ENCODE measurements at regions not wholly inside any gene's neighbourhood (a gene's known extent, or its start where the extent isn't known, plus 50 kb on each side); places are given as distances from the start of the nearest gene placed in this dataset.
A peak's percentile ranks its signal among the peaks of the same experiment; 100 is the strongest.
"Not testable (repeated sequence)": the region's sequence is repeated elsewhere in the genome, so short reads cannot be mapped to it uniquely, and the experiment has no call there.

DNA sequence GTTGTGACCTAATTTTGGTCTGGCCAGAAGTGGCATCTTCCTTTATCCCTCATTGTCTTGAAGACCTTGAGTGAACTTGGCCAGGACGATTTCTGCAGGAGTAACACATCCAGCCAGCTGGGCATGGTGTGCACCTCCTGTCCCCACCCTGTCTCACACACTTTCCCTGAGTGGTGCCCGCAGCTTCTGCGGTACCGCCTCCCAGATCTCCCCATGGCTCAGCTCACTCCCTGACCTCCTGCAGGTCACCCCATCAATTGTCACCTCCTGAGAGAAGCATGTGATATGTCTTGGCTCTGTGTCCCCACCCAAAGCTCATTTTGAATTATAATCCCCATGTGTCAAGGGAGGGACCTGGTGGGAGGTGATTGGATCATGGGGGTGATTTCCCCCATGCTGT is 50.2 kb upstream of the TP53I11 start:
- Histone ChIP-seq H3K4me3 (no peak overlapping the region), H3K27ac (no peak overlapping the region)

DNA sequence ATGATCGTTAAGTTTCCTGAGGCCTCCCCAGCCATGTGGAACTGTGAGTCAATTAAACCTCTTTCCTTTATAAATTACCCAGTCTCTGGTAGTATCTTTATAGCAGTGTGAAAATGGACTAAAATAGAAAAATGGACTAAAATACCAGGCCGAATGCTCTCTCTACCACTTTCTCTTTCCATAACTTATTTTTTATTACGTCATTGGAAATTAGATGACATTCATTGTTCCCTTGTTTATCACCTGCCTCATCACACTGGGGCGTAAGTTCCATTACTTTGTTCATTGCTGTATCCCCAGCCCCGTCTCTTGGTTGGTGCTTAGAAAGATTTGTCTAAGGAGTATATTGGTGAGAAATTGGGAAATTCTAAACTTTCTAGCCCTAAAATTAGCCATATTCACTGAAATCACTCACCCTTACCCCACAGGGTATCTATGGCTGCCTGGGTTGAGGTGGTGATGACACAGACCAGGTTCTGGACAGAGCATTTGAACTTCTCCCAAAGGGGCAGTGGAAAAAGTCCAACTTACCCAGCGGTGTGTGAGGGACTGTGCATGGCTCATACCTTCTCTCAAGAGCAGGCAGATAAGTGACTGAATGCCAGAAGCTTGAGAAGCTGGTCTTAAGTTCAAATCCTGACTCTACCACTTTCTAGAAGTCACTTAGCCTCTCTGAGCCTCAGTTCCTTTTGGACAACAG is 50.9 kb upstream of the TP53I11 start:
- Histone ChIP-seq H3K27ac (no peak overlapping the region), H3K4me3 (no peak overlapping the region)

DNA sequence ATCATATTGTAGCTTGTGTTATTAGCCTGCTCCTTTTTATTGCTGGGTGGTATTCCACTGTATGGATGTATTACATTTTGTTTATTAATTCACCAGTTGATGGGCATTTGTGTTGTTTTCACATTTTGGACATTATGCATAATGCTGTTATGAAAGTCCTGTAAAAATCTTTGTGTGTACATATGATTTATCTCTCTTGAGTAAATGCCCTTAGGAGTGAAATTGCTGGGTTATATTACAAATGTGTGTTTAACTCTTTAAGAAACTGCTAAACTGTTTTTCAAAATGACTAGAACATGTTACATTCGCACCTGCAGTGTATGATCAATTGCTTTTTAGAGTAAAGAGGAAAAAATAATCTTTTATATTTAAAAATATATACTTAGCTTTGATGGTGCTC is 54.4 kb upstream of the TP53I11 start:
- no peak overlapping the region for H3K4me3 ChIP-seq
- H3K27ac ChIP-seq: no peak overlapping the region

DNA sequence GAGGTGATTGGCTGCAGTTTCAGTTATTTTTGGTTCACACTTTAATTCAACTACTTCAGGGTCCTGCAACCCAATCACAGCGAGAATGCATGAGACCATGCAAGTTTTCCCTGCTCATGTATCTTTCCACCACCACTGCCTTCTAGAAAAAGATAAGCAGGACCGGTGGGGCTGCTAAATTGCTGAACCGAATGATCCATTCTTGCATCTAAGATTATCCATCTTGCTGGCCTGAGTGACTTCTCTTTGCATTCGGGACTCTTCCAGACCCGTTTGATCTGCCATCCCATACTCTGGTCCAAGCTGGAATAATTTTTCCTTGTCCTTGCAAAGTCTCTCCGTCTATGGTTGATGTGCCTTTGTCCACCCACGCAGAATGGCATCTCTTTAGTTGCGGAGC is 56.3 kb upstream of the TP53I11 start:
- H3K4me3 ChIP-seq: no peak overlapping the region
- no peak overlapping the region for H3K27ac ChIP-seq

DNA sequence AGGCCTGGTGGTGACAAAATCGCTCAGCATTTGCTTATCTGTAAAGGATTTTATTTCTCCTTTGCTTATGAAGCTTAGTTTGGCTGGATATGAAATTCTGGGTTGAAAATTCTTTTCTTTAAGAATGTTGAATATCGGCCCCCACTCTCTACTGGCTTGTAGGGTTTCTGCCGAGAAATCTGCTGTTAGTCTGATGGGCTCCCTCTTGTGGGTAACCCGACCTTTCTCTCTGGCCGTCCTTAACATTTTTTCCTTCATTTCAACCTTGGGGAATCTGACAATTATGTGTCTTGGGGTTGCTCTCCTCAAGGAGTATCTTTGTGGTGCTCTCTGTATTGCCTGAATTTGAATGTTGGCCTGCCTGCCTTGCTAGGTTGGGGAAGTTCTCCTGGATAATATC is 65.3 kb upstream of the TP53I11 start:
- H3K4me3 ChIP-seq: not testable (repeated sequence)

DNA sequence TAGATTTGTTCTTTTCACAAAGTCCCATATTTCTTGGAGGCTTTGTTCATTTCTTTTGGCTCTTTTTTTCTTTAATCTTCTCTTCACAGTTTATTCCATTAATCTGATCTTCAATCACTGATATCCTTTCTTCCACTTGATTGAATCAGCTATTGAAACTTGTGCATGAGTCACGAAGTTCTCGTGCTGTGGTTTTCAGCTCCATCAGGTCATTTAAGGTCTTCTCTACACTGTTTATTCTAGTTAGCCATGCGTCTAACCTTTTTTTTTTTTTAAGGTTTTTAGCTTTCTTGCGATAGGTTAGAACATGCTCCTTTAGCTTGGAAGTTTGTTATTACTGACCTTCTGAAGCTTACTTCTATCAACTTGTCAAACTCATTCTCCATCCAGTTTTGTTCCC is 65.8 kb upstream of the TP53I11 start:
- H3K27ac ChIP-seq: not testable (repeated sequence)

More for the DNA sequence above, 65.3 kb upstream of the TP53I11 start:
- not testable (repeated sequence) for H3K27ac ChIP-seq

DNA sequence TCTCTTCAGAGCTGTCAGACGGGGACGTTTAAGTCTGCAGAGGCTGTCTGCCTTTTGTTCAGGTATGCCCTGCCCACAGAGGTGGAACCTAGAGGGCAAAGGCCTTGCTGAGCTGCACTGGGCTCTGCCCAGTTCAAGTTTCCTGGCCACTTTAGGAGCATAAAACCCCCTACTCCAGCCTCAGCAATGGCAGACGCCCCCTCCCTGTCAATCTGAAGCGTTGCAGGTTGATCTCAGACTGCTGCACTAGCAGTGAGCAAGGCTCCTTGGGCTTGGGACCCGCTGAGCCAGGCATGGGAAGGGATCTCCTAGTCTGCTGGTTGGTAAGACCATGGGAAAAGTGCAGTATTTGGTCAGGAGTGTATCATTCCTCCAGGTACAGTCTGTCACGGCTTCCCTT is 66.6 kb upstream of the TP53I11 start:
- no peak overlapping the region for H3K4me3 ChIP-seq
- H3K27ac ChIP-seq: no peak overlapping the region

More for the DNA sequence above, 65.8 kb upstream of the TP53I11 start:
- H3K4me3 ChIP-seq: not testable (repeated sequence)

DNA sequence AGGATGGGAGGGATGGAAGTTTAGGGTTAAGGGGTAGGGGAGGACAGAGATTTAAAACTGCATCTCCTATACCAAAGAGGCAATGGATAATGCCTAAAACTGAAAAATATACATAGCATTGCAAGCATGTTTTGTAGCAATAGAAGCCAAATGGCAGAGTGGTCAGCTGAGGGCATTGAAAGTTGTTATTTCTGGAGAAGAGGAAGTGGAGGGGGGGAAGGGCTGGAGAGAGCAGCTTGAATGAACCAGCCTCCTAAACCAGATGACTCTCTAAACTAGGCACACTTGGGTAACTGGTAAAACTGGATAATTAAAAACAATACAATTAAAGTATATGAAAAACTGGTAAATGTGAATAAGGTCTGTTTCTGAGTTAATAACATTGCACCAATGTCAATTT is 70.3 kb upstream of the TP53I11 start:
- no peak overlapping the region for H3K27ac ChIP-seq

DNA sequence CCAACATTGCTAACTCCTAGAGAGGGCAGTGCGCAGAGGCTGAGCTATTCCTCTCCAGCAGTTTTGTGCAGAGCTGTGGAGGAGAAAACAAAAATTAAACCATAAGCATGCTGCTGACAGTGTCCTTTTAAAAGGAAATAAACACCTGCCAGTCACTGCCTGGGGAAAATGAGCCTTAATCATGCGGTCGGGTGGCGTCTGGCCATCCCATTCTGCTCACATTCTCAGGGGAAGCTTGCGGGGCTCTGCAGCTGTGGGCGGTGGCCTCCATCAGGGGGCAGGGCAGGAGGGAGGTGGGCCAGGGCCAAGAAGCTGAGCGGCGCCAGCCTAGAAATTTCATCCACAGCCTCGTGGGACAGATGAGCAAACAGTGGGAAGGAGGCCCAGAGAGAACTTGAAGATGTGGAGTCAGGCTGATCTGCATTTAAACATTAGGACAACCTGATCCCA is 71.0 kb upstream of the TP53I11 start:
- Histone ChIP-seq H3K27ac (peak overlapping the region in 4 of 21 experiments; percentile 10 to 52 (median 40)), H3K4me3 (no peak overlapping the region)

More for the DNA sequence above, 70.3 kb upstream of the TP53I11 start:
- H3K4me3 ChIP-seq: no peak overlapping the region

DNA sequence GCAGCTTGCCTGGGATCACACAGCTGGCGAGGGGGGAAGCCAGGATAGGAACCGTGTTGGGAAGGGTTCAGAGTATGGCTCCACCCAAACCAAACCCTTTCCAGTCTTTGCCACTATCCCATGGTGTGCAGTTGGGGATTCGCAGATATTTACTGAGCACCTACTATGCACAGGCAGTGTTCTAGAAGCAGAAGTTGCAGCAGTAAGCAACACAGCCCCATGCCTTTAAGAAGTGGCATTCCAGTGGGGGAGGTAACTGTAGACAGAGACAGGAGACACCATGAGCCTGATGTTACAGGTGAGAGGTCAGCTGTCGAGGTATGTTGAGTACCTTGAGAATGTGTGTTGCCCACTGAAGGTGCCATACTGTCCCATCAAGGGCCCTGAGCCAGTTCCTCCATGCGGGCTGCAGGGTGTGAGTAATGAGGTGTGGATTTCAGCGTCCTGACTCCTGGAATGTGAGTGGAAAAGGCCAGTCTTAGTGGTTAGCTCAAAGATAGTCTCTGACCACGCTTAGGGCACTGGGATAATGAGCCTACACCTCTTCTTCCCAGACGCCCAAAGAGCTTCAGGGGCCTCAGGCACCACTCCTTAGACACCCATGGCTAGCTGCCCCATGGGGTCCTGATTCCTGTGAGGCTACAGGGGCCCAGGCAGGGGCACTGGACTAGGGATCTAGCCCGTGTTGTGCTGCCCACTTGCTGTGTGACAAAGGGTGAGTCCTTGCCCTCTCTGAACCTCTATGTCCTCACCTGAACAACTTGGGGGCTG is 71.8 kb upstream of the TP53I11 start:
- H3K4me3 ChIP-seq: no peak overlapping the region
- peak overlapping the region in 3 of 21 experiments; percentile 3 to 52 (median 10) for H3K27ac ChIP-seq

DNA sequence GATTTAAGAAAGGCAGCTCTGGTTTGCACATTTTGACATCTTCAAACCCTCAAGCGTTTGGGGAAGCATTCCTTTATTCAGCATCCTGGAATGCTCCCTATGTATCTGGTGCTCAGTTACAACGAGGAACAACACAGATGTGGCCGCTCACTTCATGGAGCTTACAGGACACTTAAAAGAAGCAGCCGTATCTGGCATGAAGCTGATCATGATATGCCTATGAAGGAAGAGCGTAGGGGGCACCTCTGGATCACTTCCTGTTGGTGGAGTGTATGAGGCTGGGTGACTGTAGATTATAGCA is 72.3 kb upstream of the TP53I11 start:
- no peak overlapping the region for H3K27ac ChIP-seq
- H3K4me3 ChIP-seq: no peak overlapping the region

DNA sequence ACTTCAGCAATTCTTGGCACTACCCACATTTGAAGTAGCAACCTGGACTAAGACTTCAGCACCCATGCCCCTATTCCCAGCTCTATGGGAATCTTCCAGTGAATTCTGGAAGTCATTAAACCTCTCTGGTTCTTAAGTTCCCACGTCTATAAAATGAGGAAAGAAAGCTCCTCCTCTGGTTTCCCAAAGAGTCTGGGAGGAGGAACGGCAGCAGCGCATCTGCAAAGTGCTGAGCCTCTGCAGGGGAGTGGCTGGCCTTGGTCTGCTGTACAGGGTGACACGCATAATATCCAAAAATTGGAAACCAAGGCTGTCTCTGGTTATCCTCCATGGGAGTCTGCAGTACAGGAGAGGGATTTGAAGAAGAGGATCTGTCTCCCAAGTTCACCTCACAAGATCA is 73.6 kb upstream of the TP53I11 start:
- Histone ChIP-seq H3K27ac (no peak overlapping the region), H3K4me3 (no peak overlapping the region)

DNA sequence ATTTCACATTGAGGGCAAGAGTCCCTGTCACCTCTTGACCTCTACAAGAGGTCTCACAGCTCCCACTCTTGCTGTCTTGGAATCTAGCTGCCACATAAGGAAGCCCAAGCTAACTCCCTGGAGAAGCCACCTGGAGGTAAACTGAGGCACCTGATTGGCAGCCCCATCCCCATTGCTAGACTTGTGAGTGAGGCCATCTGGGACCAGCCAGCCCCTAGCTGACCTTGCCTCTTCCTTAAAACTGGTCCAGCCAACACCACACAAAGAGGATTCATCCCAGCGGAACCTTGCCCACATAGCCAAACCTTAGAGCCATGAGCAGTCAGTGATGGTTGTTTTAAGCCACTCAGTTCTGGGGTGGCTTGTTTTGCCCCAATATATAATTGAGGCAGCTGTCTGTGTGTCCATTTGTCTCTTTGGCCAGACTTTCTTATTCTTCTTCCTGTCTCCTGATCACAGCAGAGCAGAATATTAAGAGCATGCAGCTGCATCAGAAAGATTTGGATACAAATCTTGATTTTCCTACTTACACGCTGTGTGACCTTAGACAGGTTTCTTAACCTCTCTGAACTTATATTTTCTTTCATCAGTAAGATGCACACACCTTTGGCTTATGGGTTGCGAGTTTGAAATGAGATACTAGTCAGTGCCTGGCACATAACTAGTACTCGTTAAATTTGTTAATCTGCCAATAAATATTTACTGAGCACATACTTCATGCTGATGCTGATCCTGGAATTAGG is 74.3 kb upstream of the TP53I11 start:
- Histone ChIP-seq H3K27ac (peak overlapping the region in 1 of 21 experiments; percentile 8), H3K4me3 (no peak overlapping the region)

DNA sequence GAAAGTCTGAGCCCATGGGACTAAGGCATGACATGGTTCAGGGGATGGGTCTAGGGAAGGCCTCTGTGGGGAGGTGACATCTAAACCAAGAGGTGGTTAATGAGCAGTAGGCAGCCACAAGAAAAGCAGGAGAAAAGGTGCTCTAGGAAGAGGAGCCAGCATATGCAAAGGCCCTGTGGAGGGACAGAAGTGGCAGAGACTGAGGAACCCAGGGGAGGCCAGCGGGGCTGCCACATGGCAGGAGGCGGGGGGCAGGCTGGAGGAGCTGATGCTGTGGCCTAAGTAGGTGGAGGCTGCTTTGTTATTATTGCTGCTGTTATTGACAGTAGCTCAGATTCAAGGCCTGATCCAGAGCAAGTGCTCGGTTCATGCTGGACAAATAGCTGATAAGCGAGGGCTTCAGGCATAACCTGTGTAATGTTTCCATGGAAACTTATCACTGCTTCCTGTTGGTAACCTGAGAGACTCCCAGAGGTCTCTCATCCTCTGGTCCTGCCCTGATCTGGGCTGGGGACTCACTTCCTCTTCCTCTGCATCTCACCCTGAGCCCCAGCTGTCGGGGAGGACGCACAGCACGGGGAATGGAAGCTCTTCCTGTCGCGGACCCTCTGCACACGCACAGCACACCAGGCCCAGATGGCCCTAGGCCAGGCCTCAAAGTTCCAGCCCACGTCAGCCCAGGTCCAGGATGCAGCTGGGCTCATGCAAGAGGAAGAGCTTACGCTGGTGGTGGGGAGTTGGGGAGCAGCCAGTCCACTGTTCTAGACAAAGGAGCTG is 75.2 kb upstream of the TP53I11 start:
- H3K4me3 ChIP-seq: no peak overlapping the region
- H3K27ac ChIP-seq: peak overlapping the region in 4 of 21 experiments; percentile 8 to 75 (median 39)

DNA sequence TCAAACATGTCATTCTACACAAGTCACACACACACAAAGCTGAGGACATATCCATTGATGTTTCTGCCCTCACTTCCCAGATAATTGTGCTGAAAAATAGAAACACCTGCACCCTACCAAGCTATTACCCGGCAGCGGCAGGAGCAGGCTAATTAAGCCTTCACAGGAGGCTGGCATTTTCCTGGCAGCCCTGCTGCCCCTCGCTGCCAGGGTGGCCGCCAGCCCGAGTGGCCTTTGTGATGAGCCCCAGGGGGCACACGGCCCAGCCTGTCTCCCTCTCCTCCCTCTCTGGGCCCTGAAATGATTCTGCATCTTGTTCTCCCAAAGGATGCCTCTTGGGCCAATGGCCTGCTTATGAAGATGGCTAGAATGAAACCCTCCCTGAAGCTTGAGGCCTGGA is 76.2 kb upstream of the TP53I11 start:
- H3K27ac ChIP-seq: peak overlapping the region in 4 of 21 experiments; percentile 25 to 75 (median 54)
- H3K4me3 ChIP-seq: no peak overlapping the region

DNA sequence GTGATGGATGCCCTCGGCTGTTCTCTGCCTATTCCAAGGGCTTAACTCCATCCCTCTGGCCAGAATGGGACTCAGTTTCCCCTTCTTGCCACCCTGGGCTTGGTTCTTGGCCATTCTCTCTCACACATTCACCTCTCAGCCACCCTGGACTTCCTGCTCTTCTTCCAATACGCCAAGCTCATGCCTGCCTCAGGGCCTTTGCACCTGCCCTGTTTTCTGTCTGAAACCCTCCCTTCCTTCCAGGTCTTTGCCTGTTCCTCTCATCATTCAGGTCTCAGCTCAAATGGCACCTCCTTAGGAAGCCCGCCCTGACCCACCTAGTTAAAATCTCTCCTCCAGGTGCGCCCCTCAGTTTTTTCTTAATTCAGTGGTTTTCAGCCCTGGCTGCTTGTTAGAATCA is 76.6 kb upstream of the TP53I11 start:
- Histone ChIP-seq H3K4me3 (no peak overlapping the region), H3K27ac (peak overlapping the region in 2 of 21 experiments; percentile 25 to 53)

DNA sequence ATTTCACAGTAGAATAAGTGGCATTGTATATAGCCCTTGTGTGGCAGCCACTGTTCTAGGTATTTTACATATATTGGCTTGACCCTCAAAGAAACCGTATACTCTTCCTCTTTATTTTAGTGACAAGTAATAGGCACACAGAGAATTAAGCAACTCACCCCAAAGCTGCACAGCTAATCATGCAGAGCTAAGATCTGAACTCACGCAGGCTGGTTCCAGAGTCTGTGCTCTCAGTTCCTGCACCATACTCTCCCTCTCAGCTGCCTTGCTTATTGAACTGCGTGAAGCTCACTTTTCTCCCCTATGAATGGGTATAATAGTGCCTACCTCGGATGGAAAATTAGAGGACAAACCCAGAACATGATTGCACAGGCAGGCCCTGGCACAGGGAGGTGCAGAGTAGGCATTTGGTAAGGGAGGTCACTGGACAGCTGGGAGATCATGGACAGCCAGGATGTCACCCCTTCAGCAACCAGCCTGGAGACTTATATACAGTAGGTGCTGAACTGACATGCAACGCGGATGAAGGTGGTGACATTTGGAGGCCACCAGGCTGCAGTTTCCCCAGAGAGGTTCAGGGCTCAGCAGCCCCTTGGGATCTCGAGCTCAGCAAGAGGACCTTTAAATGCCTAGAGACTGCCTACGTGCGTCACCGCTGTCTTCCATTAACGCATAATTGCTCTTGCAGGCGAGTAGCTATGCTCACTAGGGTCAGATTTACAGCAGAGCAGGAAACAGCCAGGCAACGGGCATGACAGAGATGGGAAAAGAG is 78.4 kb upstream of the TP53I11 start:
- Histone ChIP-seq H3K27ac (no peak overlapping the region), H3K4me3 (no peak overlapping the region)

DNA sequence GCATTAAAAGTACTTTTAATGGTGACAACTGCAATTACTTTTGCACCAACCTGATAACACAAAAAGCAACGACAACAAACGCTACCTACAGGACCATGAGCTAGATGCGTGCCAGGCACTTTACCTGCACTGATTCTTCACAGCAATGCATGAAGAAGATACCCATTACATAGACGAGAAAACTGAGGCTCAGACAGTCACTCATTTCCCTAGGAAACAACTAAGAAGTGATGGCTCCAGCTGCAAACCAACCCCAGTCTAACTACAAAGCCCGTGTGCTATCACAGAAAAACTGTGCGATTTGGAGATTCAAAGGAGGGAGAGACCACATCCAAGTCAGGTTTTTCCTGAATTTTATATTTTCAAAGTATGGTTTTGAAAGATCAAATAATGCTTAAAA is 80.1 kb upstream of the TP53I11 start:
- no peak overlapping the region for H3K4me3 ChIP-seq
- no peak overlapping the region for H3K27ac ChIP-seq

DNA sequence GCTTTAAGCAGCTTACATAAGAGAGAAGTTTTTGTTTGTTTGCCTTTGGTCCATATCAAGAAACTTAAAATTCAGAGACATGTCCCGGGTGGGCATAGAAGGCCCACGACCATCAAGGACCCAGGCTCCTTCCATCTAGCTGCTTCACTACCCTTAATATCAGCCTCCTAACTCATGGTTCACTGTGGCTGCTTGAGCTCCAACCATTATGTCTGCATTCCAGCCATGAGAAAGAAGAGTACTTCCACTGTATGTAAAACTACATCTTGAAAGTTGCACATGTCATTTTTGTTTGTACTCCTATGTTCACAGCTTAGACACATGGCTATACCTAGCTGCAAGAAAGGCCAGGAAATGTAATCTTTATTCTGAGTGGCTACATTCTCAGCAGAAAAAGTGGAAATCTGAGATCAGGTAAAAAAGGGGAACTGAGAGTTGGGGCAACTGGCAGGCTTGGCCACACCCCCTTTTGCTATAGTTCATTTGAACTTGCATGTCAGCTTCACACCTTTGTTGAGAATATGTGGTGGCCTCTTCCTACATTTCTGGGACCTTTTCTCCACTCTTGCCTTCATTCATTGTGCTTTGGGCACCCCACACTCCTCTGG is 81.3 kb upstream of the TP53I11 start:
- H3K4me3 ChIP-seq: no peak overlapping the region
- H3K27ac ChIP-seq: no peak overlapping the region
